ENCODE measurements at regions not wholly inside any gene's neighbourhood (a gene's known extent, or its start where the extent isn't known, plus 50 kb on each side); places are given as distances from the start of the nearest gene placed in this dataset.

DNA sequence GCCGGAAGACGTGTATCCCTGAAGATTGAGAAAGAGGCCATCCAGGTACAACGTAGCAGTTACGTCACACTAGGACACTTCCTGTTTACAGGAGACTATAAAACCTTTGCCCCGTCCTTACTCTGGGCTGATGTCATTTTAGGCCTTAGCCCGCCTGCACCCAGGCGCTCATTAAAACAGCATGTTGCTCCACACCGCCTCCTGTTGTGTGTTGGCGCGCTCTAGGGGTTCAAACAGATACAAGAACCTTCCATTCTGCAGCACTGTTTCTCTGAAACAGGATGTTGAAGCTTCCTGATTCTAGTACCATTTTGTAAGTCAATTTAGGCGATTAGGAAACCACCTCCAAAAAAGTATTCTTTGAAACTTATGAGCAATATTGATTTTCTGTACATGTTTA is 722.1 kb downstream of the PCDH7 start:
- TF ChIP-seq, protein P1, sequence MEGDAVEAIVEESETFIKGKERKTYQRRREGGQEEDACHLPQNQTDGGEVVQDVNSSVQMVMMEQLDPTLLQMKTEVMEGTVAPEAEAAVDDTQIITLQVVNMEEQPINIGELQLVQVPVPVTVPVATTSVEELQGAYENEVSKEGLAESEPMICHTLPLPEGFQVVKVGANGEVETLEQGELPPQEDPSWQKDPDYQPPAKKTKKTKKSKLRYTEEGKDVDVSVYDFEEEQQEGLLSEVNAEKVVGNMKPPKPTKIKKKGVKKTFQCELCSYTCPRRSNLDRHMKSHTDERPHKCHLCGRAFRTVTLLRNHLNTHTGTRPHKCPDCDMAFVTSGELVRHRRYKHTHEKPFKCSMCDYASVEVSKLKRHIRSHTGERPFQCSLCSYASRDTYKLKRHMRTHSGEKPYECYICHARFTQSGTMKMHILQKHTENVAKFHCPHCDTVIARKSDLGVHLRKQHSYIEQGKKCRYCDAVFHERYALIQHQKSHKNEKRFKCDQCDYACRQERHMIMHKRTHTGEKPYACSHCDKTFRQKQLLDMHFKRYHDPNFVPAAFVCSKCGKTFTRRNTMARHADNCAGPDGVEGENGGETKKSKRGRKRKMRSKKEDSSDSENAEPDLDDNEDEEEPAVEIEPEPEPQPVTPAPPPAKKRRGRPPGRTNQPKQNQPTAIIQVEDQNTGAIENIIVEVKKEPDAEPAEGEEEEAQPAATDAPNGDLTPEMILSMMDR (IDR thresholded peaks at IDR 0.05; ENCODE audit: low read length), result no peak
- no peak for TF ChIP-seq EZH2 (IDR thresholded peaks at IDR 0.05; ENCODE audit: borderline replicate concordance, low read length)

All from OCI-LY1 (cell line).